Myocyte (in vitro differentiated cells): ENCODE measurements at regions not wholly inside any gene's neighbourhood (a gene's known extent, or its start where the extent isn't known, plus 50 kb on each side); places are given as distances from the start of the nearest gene placed in this dataset.

Source experiments
- DNase-seq: peaks from one replicate; pipeline ENCODE4 v3.0.0-alpha.2; 2012; ENCODE audit warnings: low read depth

DNA sequence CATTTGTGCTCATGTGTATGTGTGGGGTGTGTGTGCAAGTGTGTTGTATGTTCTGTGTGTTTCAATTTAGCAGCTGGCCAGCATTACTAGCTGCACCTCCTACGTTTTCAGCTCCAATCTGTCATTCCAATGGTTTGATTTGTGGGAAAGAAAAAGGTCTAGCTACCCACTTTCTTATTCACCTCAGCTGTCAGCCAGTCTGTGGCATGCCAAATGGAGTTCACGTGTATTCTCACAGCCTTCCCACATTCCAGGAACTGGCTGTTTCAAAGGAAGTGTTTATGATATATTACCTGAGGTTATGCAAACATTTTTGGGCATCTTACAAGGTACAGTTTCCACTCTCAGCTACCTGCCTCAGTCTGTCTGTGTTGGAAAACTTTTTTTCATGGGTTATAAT, 220.2 kb upstream of the CPNE8 start:
- DNase-seq = no peak

DNA sequence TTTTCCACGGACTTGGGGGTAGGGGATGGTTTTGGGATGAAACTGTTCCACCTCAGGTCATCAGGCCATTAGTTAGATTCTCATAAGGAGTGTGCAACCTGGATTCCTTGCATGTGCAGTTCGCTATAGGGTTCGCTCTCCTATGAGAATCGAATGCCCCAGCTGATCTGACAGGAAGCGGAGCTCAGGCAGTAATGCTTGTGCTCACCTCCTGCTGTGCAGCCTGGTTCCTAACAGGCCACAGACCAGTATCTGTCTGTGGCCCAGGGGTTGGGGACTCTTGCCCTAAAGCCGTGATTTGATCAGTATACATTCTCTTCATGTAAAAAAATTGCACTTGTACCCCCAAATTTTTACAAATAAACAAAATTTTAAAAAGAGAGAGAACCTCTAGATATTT, 219.4 kb upstream of the CPNE8 start:
- no peak for DNase-seq

DNA sequence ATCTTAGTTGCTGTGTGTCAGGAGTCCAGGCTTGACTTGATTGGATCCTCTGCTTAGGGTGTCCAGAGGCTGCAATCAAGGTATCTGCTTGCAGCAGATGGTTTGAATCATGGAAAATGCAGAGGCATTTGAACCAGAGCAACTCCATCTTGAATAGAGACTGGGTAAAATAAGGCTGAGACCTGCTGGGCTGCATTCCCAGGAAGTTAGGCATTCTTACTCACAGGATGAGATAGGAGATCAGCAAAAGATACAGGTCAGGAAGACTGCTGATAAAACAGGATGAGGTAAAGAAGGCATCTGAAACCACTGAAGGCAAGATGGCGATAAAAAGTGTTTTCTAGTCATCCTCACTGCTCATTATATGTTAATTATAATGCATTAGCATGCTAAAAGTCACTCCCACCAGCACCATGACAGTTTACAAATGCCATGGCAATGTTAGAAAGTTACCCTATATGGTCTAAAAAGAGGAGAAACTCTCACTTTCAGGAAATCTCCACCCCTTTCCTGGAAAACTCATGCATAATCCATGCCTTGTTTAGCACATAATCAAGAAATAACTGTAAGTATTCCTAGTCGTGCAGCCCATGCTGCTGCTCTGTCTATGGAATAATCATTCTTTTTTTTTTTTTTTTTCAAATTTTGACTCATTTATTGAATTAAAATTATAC, 218.3 kb upstream of the CPNE8 start:
- DNase-seq = no peak

GRCh38 chr12:39122562-39123204, 217.3 kb upstream of the CPNE8 start:
- DNase-seq = no peak

DNA sequence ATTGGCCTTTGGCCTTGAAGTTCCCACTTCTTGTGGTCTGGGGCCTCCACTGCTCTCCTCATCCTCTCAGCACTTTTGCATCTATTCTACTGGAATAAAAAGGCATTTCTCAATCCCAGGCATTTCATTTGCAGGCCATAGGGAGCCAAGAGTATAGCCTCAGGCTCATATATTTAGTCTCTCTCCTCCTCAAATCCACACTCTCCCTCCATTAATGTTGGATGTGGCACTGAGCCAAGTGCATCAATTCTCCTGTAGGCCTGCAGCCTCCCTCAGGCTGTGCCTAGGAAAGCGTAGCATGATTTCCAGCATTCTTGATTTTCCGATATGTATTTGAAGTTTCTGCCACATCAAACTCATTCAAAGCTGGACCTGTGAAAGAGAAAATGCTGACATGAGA, 211.5 kb upstream of the CPNE8 start:
- no peak for DNase-seq

GRCh38 chr12:39112064-39112463, 206.7 kb upstream of the CPNE8 start:
- DNase-seq = no peak

DNA sequence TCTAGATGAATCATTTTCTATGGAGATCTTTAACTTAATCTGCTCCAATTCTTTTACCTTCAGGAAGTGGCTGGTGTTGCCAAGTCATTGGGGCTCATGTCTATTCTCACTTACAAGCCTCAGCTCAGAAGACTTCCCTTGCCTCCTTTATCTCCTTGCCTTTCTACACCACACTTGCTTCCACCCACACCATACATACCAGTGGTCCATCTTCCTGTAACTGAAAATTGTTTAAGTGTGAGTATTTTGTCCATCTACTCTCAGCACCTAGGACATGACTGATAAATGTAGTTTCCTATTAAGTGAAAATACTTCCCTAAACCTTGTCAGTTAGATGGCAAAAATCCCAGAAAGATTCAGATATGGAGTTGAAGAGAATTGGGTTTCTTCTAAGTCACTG, 199.7 kb upstream of the CPNE8 start:
- DNase-seq = no peak

GRCh38 chr12:39103552-39104165, 198.3 kb upstream of the CPNE8 start:
- DNase-seq = peak; percentile 30

GRCh38 chr12:39102474-39103209, 197.3 kb upstream of the CPNE8 start:
- DNase-seq = no peak

GRCh38 chr12:39095636-39096330, 190.4 kb upstream of the CPNE8 start:
- DNase-seq = no peak

DNA sequence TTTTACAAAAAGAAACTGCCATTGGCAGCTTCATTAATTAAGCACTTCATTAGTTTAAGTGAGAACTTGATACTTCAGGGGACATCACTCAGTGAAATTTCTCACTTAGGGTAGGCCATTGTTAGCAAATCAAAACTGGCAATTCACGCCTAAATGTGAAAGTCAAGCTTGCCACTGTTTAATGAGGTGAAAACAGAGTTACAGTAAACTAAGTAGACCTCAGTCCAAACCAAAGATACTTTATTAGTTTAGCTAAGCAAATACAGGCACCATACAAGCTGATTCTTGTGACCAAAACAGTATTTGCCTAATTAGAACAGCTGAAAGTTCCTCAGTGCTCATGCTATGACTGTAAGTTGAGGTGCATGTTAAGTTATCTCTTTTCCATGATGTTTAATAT, 176.5 kb upstream of the CPNE8 start:
- DNase-seq = no peak

DNA sequence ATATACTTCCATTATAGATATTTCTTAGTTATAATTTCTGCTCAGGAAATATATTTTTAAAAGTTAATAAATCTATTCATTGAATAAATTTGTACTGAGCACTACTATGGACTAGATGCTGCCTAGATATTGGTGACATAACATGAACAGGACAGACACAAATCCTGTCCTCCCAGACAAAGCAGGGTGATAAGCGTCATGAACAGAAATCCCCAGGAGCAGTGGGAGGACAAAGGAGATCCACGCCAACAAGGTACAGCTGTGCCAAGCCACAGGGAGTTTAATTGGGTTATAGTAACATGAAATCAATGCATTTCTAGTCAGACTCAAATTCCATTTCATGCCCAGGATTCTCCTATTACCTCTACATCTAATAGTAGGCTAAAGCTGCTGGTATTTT, 171.8 kb upstream of the CPNE8 start:
- DNase-seq = no peak

DNA sequence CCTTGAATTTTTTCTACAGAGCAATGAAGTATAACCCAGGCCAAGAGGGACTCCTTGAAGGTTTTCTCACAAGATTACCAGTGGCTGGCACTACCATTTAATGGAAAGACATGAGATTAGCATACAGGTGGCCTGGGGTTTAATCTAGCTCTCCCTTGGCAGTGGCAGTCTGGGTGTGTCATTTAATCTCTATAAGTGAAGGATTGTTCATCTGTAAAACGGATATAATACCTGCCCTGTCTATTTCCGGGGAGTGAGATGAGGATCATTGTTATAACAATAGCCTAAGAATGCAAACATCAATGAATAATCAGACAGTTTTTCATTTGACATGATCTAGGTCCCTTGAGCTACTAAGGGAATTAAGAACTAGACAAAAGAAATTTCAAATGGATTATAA, 168.7 kb upstream of the CPNE8 start:
- DNase-seq = no peak

- DNase-seq = no peak
These were observed 167.3 kb upstream of the CPNE8 start for GRCh38 chr12:39072658-39073057.

- no peak for DNase-seq
These were observed 166.2 kb upstream of the CPNE8 start for GRCh38 chr12:39071611-39072010.

DNA sequence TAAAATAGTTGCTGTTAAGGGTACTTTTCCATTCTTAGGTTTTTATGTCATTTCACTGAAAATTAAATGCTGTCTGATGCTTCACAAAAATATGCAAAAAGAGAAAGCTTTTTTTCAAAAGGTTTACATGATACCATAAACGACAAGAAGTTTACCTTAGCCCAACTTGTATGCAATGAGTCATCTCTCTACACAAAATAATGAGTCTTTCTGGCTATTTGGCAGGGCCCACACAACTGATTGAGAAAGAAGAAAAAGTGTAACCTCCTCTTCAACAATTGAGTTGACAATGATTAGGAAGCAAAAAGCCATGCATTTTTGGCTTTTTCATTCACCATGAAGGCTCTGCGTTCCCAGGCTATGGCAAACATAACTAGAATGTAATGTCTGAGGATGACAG, 165.4 kb upstream of the CPNE8 start:
- no peak for DNase-seq

DNA sequence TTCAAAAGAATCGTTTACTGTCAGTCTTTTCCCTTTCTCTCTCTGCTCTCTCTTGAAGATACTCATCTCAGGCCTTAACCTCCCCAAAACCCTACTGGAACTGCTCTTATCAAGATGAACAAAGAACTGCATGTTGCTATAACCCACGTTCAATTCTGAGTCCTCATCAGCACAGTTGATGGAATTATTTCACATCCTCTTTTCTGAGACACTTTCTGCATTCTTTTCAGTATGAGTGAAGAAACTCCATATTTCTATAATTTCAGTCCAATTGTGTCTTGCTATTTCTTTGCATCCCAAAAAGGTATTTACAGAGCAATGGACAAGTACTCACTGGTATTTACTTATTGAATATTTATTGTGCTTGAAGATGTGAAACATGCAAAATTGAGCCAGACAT, 160.1 kb upstream of the CPNE8 start:
- no peak for DNase-seq

DNA sequence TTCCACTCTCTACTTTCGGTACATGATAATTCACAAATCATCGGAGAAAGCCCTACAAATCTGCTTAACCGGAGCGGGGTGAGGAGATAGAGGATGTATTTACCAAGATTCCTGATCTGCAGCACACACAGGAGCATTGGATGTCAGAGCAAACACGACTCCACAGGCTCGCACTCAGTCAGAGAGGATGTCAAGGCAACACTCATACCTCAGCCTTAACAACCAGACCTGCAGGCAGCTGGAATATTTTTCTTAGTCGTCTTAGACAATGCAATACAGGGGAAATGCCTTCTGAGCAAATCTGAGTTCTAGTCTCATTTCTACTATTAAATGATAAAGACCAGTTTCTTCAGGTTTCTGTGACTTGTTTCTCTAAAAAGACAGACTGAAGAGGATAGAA, 159.3 kb upstream of the CPNE8 start:
- DNase-seq = no peak

GRCh38 chr12:39062266-39062996, 157.0 kb upstream of the CPNE8 start:
- DNase-seq = no peak

DNA sequence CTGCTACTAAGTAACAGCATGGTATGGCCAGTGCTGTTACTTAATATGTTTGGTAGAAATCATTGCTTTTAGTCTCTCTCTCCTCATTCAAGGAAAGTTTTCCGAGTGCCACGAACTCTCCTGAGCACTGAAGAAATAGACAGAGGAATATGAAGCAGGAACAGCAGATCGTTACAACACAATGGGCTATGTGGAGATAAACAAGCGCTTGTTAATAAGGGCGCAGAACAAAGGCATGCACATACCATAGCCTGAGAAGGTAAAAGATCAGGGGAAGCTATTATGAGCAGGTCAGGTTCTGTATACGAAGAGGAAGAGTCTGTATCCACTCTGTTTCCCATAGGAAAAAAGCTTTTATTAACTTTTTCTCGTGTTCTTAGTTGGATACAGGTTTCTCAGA, 156.2 kb upstream of the CPNE8 start:
- DNase-seq = no peak

GRCh38 chr12:39048395-39048794, 143.0 kb upstream of the CPNE8 start:
- DNase-seq = no peak
